GM11168 (cell line): ENCODE measurements at regions not wholly inside any gene's neighbourhood (a gene's known extent, or its start where the extent isn't known, plus 50 kb on each side); places are given as distances from the start of the nearest gene placed in this dataset.

ENCODE experiments used
- in situ Hi-C: fragments of 300-500 bp; cut with MboI; formaldehyde crosslinking; loops from one replicate; pipeline ENCODE4 v1.12.0; 2022; ENCODE audit warnings: low sequenced_read_pairs; ENCODE audit not compliant: unreplicated experiment

- in situ Hi-C loops, result no loop called here
These were observed 64.8 kb upstream of the IGFBP3 start for GRCh38 chr7:45985902-45986301.

- in situ Hi-C loops, result no loop called here
These were observed 63.6 kb upstream of the IGFBP3 start for GRCh38 chr7:45984386-45985295.

GRCh38 chr7:45983720-45984255 is 62.7 kb upstream of the IGFBP3 start:
- in situ Hi-C loops, result no loop called here

- in situ Hi-C loops, result no loop called here
These were observed 62.0 kb upstream of the IGFBP3 start for GRCh38 chr7:45982907-45983719.

GRCh38 chr7:45982132-45982531 is 61.1 kb upstream of the IGFBP3 start:
- in situ Hi-C loops, result no loop called here

GRCh38 chr7:45980973-45981372 is 59.9 kb upstream of the IGFBP3 start:
- in situ Hi-C loops, result no loop called here

GRCh38 chr7:45980181-45980905 is 59.3 kb upstream of the IGFBP3 start:
- in situ Hi-C loops, result no loop called here

GRCh38 chr7:45979275-45980180 is 58.5 kb upstream of the IGFBP3 start:
- in situ Hi-C loops, result no loop called here

GRCh38 chr7:45978731-45979211 is 57.7 kb upstream of the IGFBP3 start:
- in situ Hi-C loops, result no loop called here

- in situ Hi-C loops, result no loop called here
These were observed 57.1 kb upstream of the IGFBP3 start for GRCh38 chr7:45978010-45978681.

GRCh38 chr7:45977256-45977780 is 56.2 kb upstream of the IGFBP3 start:
- in situ Hi-C loops, result no loop called here

GRCh38 chr7:45976485-45976856 is 55.4 kb upstream of the IGFBP3 start:
- in situ Hi-C loops, result no loop called here

GRCh38 chr7:45975847-45976484 is 54.9 kb upstream of the IGFBP3 start:
- in situ Hi-C loops, result no loop called here

- in situ Hi-C loops, result no loop called here
These were observed 54.3 kb upstream of the IGFBP3 start for GRCh38 chr7:45975367-45975766.

GRCh38 chr7:45974540-45975360 is 53.7 kb upstream of the IGFBP3 start:
- in situ Hi-C loops, result no loop called here

GRCh38 chr7:45973725-45974532 is 52.9 kb upstream of the IGFBP3 start:
- in situ Hi-C loops, result no loop called here
